Stimulated activated CD8-positive, alpha-beta memory T cell treated with anti-CD3 and anti-CD28 coated beads, Interleukin-7, amount 100 ng/mL, for 4 hours (primary cell): ENCODE measurements at regions not wholly inside any gene's neighbourhood (a gene's known extent, or its start where the extent isn't known, plus 50 kb on each side); places are given as distances from the start of the nearest gene placed in this dataset.

Experiments
- DNase-seq, 2 donors: peaks; one replicate each; pipeline ENCODE4 v3.0.0-alpha.2; 2020; ENCODE audit warnings: low read depth in 2 of 2

DNA sequence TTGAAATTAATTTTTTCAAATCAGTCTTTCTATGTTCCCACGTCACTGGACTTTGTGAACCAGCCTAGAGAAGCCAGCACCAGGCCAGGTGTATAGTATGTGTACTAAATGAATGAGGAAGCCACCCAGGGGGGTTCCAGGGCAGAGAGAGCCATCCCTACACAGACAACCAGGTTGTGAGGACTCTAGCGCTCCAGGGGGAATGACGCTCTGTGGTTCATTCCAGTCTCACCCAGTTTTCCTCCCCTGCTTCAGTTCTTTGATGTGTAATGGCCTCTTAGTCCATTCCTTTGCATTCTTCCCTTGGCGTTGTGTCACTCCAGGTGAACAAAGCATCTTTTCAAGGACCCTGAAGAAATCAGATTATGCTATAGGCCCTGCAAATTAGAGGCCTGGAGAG is 330.6 kb downstream of the NSG2 start:
- DNase-seq, result no peak

GRCh38 chr5:174376726-174377373 is 331.3 kb downstream of the NSG2 start:
- DNase-seq, result no peak

DNA sequence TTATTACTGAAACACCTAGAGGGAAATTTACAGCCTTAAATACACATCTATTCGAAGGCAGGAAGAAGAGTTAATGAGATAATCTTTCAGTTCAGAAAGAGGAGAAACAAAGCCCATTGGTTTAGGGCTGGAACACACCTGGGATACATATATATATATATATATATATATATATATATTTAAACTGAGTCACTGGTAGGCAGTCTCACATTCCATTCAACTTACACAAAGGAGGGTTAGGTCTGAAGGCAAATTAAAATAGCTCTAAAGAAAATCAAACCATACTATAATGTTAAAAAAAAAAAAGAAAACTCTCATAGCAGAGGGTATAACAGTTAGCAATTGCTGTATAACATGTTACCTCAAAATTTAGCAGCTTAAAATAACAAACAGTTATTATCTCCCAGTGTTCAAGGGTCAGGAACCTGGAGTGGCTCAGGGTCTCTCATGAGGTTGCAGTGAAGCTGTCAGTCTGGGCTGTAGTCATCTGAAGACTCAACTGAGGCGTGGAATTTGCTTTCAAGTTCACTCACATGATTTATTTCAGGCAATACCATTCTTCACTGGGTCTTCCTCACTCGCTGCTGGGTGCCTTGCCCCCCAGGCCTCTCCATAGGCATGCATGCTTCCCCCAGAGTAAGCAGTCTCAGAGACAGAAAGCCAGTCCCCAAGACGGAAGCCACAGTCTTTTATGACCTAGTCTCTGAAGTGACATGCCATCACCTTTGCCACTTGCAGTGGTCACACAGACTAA is 332.8 kb downstream of the NSG2 start:
- no peak for DNase-seq

DNA sequence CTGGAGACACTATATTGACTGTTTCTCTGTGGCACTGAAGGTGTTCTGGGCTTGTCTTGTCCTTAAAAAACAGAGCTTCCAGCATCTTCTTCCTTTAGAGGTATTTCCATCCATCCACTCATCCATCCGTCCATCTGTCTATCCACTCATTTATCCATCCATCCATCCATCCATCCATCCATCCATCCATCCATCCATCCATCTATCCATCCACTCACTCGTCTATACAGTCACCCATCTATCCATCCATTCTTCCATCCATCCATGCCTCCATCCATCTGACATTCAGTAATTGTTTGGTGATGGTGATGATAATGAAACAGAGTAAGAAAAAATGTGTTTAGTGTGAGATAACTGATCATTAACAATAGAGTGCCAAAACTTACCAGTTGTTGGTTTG is 334.8 kb downstream of the NSG2 start:
- no peak for DNase-seq

- DNase-seq, result no peak
These were observed 335.7 kb downstream of the NSG2 start for GRCh38 chr5:174381241-174381640.

DNA sequence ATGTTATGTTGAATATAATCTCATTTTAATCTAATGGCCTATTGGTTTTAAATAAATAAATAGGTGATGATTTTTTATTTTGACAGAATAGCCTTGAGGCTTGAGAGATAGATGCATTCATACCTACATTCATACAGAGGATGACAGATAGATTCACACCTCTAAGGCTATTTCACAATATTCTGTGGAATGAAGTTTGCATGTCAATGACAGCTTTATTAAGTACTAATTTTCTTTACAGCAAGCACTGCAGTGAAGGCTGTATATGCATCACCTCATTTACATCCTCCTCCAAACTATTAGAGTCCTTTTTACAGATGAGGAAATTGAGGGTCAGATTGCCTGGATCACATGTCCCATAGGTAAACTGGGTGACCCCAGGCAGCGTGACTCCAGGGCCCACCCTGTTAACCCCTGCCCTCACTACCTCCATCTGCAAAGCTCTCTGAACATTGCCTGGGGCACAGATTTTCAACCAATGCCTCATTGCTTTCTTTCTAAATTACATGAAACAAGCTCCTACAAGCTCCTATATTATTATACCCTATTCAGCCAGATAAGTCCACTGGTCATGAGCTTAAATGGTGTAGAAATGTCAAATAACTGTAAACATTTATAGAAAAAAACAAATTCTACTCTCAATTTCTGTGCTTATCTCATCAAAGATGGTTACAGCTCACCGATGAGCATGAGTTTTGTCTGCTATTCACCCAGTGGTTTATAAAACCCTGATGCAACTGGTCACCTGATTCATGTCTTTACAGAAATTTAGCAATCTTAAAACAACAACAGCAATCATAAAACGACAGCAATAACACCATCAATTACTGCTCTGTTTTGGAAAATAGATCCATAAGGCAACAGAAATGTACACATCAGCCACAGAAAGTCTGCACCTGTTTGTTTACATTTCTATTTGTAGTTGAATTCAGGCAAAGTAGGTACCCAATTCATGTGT is 338.0 kb downstream of the NSG2 start:
- no peak for DNase-seq

DNA sequence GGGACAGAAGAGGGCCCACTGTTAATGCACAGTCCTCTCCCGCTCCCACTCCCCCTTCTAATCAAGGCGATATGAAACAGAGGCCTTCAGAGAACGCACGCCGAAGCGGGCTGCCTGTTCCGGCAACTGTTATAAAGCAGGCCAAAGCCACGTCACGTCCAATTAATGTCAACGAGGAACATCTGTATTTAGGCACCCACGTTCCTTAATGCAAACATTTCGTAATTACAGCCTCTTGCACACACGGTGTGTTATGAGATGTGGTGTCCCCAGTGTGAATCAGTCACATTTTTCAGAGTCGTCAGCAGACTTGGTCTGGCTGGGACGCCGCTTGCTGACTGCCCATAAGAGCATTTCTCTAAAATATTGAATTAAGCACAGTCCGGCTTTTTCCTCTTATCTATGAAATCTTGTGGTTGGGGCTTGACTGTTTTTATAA is 339.0 kb downstream of the NSG2 start:
- DNase-seq, result no peak

GRCh38 chr5:174386306-174386705 is 338.1 kb upstream of the MSX2 start:
- DNase-seq, result no peak

GRCh38 chr5:174386846-174387245 is 337.5 kb upstream of the MSX2 start:
- DNase-seq, result no peak

DNA sequence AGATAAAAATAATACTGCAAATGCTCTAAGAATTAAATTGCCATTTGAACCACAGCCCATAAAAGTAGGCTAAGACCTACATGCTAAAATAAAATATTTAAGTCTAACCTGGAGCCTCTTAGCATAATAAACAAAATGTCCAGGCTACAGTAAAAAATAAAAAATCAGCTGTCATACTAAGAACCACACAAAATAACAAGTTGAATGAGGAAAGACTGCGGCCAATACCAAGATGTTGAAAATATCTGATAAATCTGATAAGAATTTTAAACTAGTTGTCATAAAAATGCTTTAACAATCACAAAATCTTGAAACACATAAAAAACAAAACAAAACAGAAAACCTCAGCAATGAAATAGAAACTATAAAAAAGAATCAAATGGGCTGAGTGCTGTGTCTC is 336.9 kb upstream of the MSX2 start:
- no peak for DNase-seq

- DNase-seq, result no peak
These were observed 331.5 kb upstream of the MSX2 start for GRCh38 chr5:174392892-174393291.

- DNase-seq, result no peak
These were observed 327.8 kb upstream of the MSX2 start for GRCh38 chr5:174396541-174396940.

GRCh38 chr5:174397206-174397605 is 327.2 kb upstream of the MSX2 start:
- no peak for DNase-seq

GRCh38 chr5:174398171-174398570 is 326.2 kb upstream of the MSX2 start:
- DNase-seq, result no peak

- no peak for DNase-seq
These were observed 325.0 kb upstream of the MSX2 start for GRCh38 chr5:174399411-174399810.

- DNase-seq, result no peak
These were observed 323.9 kb upstream of the MSX2 start for GRCh38 chr5:174400461-174400860.

DNA sequence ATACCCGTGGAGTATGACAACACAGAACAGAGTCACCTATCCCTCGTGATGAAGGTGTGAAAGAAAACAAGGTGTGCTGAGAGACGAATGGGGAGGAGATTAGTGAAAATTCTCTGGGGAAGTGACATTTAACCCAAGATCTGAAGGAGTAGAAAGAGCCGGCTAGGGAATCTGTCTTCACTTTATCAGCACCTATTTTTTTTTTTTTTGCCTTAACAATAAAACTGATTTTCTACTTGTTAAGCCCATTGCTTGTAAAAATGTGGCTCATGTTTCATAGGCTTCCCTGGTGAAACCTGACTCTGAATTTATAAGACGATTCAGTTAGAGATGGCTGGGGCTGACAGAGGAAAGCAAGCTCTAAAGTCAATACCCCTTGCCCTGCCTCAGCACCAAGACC is 322.6 kb upstream of the MSX2 start:
- DNase-seq, result no peak

DNA sequence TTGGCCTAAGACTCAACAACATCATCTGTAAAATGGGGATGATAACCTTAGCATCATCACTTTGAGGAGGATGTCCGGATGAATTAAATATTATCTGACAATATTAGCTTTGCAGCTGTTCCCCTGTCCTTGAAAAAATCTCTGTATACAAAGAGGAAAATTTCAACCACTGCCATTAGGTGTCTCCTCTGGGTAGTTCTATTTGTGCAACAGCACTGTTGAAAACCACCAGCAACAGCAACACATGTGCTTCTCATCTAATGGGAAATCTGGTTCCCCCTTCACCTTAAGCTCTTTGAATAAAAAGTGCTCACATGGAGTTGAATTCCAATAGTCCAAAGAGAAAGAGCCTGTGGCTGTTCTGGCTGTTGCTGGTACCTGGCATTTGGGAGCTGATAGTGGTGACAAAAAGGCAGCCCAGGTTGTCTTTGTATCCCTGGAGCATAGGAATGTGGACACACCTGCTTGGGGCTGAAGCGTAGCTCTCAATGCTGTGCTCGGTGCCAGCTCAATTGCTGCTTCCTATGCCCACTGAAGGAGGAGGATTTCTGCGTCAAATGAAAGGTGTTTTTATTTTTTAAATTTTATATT is 322.1 kb upstream of the MSX2 start:
- DNase-seq, result no peak

- DNase-seq, result no peak
These were observed 319.5 kb upstream of the MSX2 start for GRCh38 chr5:174404848-174405247.

- DNase-seq, result no peak
These were observed 315.3 kb upstream of the MSX2 start for GRCh38 chr5:174409070-174409469.

DNA sequence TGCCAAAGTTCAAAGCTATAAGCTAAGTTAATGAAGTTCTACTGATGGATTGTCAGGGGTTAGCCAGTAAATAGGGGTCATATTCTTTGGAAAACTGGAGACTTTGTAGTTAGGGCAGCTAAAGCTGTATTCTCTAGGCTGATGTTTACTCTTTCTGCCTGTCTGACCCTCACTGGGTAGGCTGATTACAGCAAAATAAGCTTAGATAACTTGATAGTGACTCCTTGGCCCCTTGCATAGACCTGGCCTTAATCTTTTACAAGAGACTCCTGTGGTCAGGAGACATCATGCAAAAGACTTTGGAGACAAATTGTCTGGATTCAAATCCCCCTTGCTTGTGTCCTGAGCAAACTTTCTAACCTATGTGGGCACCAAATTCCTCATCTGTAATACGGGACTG is 314.4 kb upstream of the MSX2 start:
- DNase-seq, result no peak
